NAMALWA (cell line): ENCODE measurements at regions not wholly inside any gene's neighbourhood (a gene's known extent, or its start where the extent isn't known, plus 50 kb on each side); places are given as distances from the start of the nearest gene placed in this dataset.

ENCODE experiments used
- DNase-seq: peaks from one replicate; pipeline ENCODE4 v3.0.0-alpha.2; 2015; ENCODE audit warnings: low spot score

- DNase-seq, result no peak
Measured at GRCh38 chr18:65409261-65409660, 341.6 kb upstream of the CDH7 start.

- DNase-seq, result no peak
Measured at GRCh38 chr18:65403534-65403933, 347.3 kb upstream of the CDH7 start.

- no peak for DNase-seq
Measured at GRCh38 chr18:65399091-65399490, 351.7 kb upstream of the CDH7 start.

GRCh38 chr18:65398347-65399075, 352.3 kb upstream of the CDH7 start:
- DNase-seq, result no peak

- DNase-seq, result no peak
Measured at GRCh38 chr18:65380986-65381385, 369.8 kb upstream of the CDH7 start.

GRCh38 chr18:65380571-65380970, 370.2 kb upstream of the CDH7 start:
- DNase-seq, result no peak

GRCh38 chr18:65372904-65373303, 377.9 kb upstream of the CDH7 start:
- DNase-seq, result no peak

- no peak for DNase-seq
Measured at GRCh38 chr18:65365245-65365980, 385.4 kb upstream of the CDH7 start.

- DNase-seq, result no peak
Measured at GRCh38 chr18:65363911-65364632, 386.7 kb upstream of the CDH7 start.

GRCh38 chr18:65363011-65363410, 387.8 kb upstream of the CDH7 start:
- no peak for DNase-seq

- no peak for DNase-seq
Measured at GRCh38 chr18:65359479-65359878, 391.3 kb upstream of the CDH7 start.

GRCh38 chr18:65358306-65358705, 392.5 kb upstream of the CDH7 start:
- DNase-seq, result no peak

- DNase-seq, result no peak
Measured at GRCh38 chr18:65352186-65352585, 398.6 kb upstream of the CDH7 start.

- no peak for DNase-seq
Measured at GRCh38 chr18:65349635-65350034, 401.2 kb upstream of the CDH7 start.

- DNase-seq, result no peak
Measured at GRCh38 chr18:65347446-65347845, 403.4 kb upstream of the CDH7 start.

GRCh38 chr18:65346086-65346485, 404.7 kb upstream of the CDH7 start:
- no peak for DNase-seq

GRCh38 chr18:65343571-65343970, 407.2 kb upstream of the CDH7 start:
- no peak for DNase-seq

- DNase-seq, result no peak
Measured at GRCh38 chr18:65336411-65336810, 414.4 kb upstream of the CDH7 start.

- DNase-seq, result no peak
Measured at GRCh38 chr18:65329010-65329409, 421.8 kb upstream of the CDH7 start.

- DNase-seq, result no peak
Measured at GRCh38 chr18:65326805-65327204, 424.0 kb upstream of the CDH7 start.

- no peak for DNase-seq
Measured at GRCh38 chr18:65322895-65323294, 427.9 kb upstream of the CDH7 start.

- no peak for DNase-seq
Measured at GRCh38 chr18:65298422-65298821, 452.4 kb upstream of the CDH7 start.

- DNase-seq, result no peak
Measured at GRCh38 chr18:65288908-65289307, 461.9 kb upstream of the CDH7 start.
